BE2C (cell line): ENCODE measurements at regions not wholly inside any gene's neighbourhood (a gene's known extent, or its start where the extent isn't known, plus 50 kb on each side); places are given as distances from the start of the nearest gene placed in this dataset.

Experiments
- DNase-seq: peaks from one replicate; pipeline ENCODE4 v3.0.0-alpha.2; 2020
- H3K27me3 ChIP-seq: fragments of 250-450 bp; sonication (Bioruptor Pico); 2 replicates; pipeline ENCODE4 v1.5.1; 2020; ENCODE audit warnings: mild to moderate bottlenecking
- H3K36me3 ChIP-seq: fragments of 250-450 bp; sonication (Bioruptor Pico); 2 replicates; pipeline ENCODE4 v1.5.1; 2020; ENCODE audit warnings: mild to moderate bottlenecking
- H3K4me1 ChIP-seq: fragments of 250-450 bp; sonication (Bioruptor Pico); 2 replicates; pipeline ENCODE4 v1.5.1; 2020
- H3K4me3 ChIP-seq: 2 replicates; pipeline ENCODE4 v1.5.1; 2011; ENCODE audit warnings: low read depth, low read length
- H3K9me3 ChIP-seq: fragments of 250-450 bp; sonication (Bioruptor Pico); 2 replicates; pipeline ENCODE4 v1.5.1; 2020
- CTCF ChIP-seq: IDR thresholded peaks from 2 replicates; pipeline ENCODE4 v1.5.1; 2012; ENCODE audit warnings: mild to moderate bottlenecking, low read depth, low read length

- Histone ChIP-seq H3K4me3 (no peak overlapping the region), H3K4me1 (no peaks in the 10 kb centered on the region)
- no peak for TF ChIP-seq CTCF
These were observed 592.5 kb downstream of the RPL10L start for GRCh38 chr14:46058964-46059563.

GRCh38 chr14:46057799-46058198 lies 593.8 kb downstream of the RPL10L start:
- DNase-seq, result no peak
- Histone ChIP-seq H3K9me3 (no peaks in the 10 kb centered on the region), H3K27me3 (no peaks in the 10 kb centered on the region), H3K4me3 (no peak overlapping the region), H3K4me1 (no peaks in the 10 kb centered on the region), H3K36me3 (no peaks in the 10 kb centered on the region; the same call in 1 of the 2 replicates)
- no peak for TF ChIP-seq CTCF

More at GRCh38 chr14:46058964-46059563, 592.5 kb downstream of the RPL10L start:
- H3K9me3 ChIP-seq, result no peaks in the 10 kb centered on the region
- no peaks in the 10 kb centered on the region for H3K27me3 ChIP-seq
- no peaks in the 10 kb centered on the region; the same call in 1 of the 2 replicates for H3K36me3 ChIP-seq
- no peak for DNase-seq

- DNase-seq, result no peak
- H3K4me3 ChIP-seq, result no peak overlapping the region
- no peaks in the 10 kb centered on the region for H3K27me3 ChIP-seq
- no peaks in the 10 kb centered on the region for H3K4me1 ChIP-seq
- no peaks in the 10 kb centered on the region for H3K9me3 ChIP-seq
- no peaks in the 10 kb centered on the region; the same call in 1 of the 2 replicates for H3K36me3 ChIP-seq
- no peak for TF ChIP-seq CTCF
These were observed 597.1 kb downstream of the RPL10L start for GRCh38 chr14:46054526-46054925.

GRCh38 chr14:46053221-46053620 lies 598.4 kb downstream of the RPL10L start:
- no peaks in the 10 kb centered on the region for H3K4me1 ChIP-seq
- no peak for TF ChIP-seq CTCF
- DNase-seq, result no peak
- no peaks in the 10 kb centered on the region for H3K9me3 ChIP-seq
- no peaks in the 10 kb centered on the region for H3K27me3 ChIP-seq
- H3K36me3 ChIP-seq, result no peaks in the 10 kb centered on the region; the same call in 1 of the 2 replicates
- no peak overlapping the region for H3K4me3 ChIP-seq

- no peaks in the 10 kb centered on the region for H3K4me1 ChIP-seq
- TF ChIP-seq CTCF, result no peak
- H3K27me3 ChIP-seq, result no peaks in the 10 kb centered on the region
- H3K4me3 ChIP-seq, result no peak overlapping the region
- DNase-seq, result no peak
- H3K36me3 ChIP-seq, result no peaks in the 10 kb centered on the region; the same call in 1 of the 2 replicates
- no peaks in the 10 kb centered on the region for H3K9me3 ChIP-seq
These were observed 599.8 kb downstream of the RPL10L start for GRCh38 chr14:46051796-46052195.

- peak; percentile 81 for DNase-seq
- Histone ChIP-seq H3K27me3 (no peaks in the 10 kb centered on the region), H3K4me3 (no peak overlapping the region), H3K9me3 (no peaks in the 10 kb centered on the region), H3K4me1 (no peaks in the 10 kb centered on the region), H3K36me3 (no peaks in the 10 kb centered on the region)
- TF ChIP-seq CTCF, result peak; percentile 90
These were observed 603.5 kb downstream of the RPL10L start for GRCh38 chr14:46048127-46048526.
